HEK293T (cell line): ENCODE measurements at regions not wholly inside any gene's neighbourhood (a gene's known extent, or its start where the extent isn't known, plus 50 kb on each side); places are given as distances from the start of the nearest gene placed in this dataset.

Experiments
- CTCF ChIA-PET: fragments of 350-600 bp; formaldehyde crosslinking; extraction: SDS; loops from one replicate; lab custom pipeline; 2021; ENCODE audit warnings: antibody characterized with exemption, inconsistent platforms; lab: Yijun Ruan, JAX
- POLR2A ChIA-PET: fragments of 350-600 bp; formaldehyde crosslinking; extraction: SDS; loops from one replicate; lab custom pipeline; 2020; ENCODE audit warnings: antibody characterized with exemption, inconsistent platforms; lab: Yijun Ruan, JAX
- DNase-seq: peaks from one replicate; pipeline ENCODE4 v3.0.0; 2012; ENCODE audit warnings: mixed read lengths; ENCODE audit errors: extremely low spot score
- ARNT ChIP-seq: fragments of 450-650 bp; IDR thresholded peaks from 2 replicates; pipeline ENCODE4 v1.6.1; 2017; ENCODE audit warnings: mild to moderate bottlenecking
- BHLHE40 ChIP-seq: fragments of 450-650 bp; IDR thresholded peaks from 2 replicates; pipeline ENCODE4 v1.6.1; 2016; ENCODE audit warnings: mild to moderate bottlenecking, moderate library complexity, borderline replicate concordance
- CTBP1 ChIP-seq: fragments of 450-650 bp; IDR thresholded peaks from 2 replicates; pipeline ENCODE4 v1.6.1; 2016; ENCODE audit warnings: borderline replicate concordance
- ELF4 ChIP-seq: fragments of 450-650 bp; IDR thresholded peaks from 2 replicates; pipeline ENCODE4 v1.6.1; 2017; ENCODE audit warnings: antibody characterized with exemption
- FOXA1 ChIP-seq: fragments of 450-650 bp; IDR thresholded peaks from 2 replicates; pipeline ENCODE4 v1.6.1; 2016; ENCODE audit warnings: mild to moderate bottlenecking
- FOXK2 ChIP-seq: fragments of 450-650 bp; IDR thresholded peaks from 2 replicates; pipeline ENCODE4 v1.6.1; 2016; ENCODE audit warnings: mild to moderate bottlenecking
- FOXM1 ChIP-seq: fragments of 450-650 bp; IDR thresholded peaks from 2 replicates; pipeline ENCODE4 v1.6.1; 2017; ENCODE audit warnings: mild to moderate bottlenecking, borderline replicate concordance
- HDGF ChIP-seq: fragments of 450-650 bp; IDR thresholded peaks from 2 replicates; pipeline ENCODE4 v1.6.1; 2017; ENCODE audit warnings: antibody characterized with exemption, borderline replicate concordance
- L3MBTL2 ChIP-seq: fragments of 450-650 bp; conservative IDR thresholded peaks from 2 replicates; pipeline ENCODE4 v1.6.1; 2016; ENCODE audit warnings: mild to moderate bottlenecking
- LEF1 ChIP-seq: fragments of 450-650 bp; IDR thresholded peaks from 2 replicates; pipeline ENCODE4 v1.6.1; 2017; ENCODE audit warnings: mild to moderate bottlenecking, borderline replicate concordance
- NFRKB ChIP-seq: fragments of 450-650 bp; IDR thresholded peaks from 2 replicates; pipeline ENCODE4 v1.6.1; 2016; ENCODE audit warnings: mild to moderate bottlenecking, moderate library complexity
- SP1 ChIP-seq: fragments of 450-650 bp; IDR thresholded peaks from 2 replicates; pipeline ENCODE4 v1.6.1; 2017
- SUZ12 ChIP-seq: fragments of 450-650 bp; IDR thresholded peaks from 2 replicates; pipeline ENCODE4 v1.6.1; 2016; ENCODE audit warnings: mild to moderate bottlenecking
- TARDBP ChIP-seq: fragments of 450-650 bp; IDR thresholded peaks from 2 replicates; pipeline ENCODE4 v1.6.1; 2016
- ZNF384 ChIP-seq: fragments of 450-650 bp; IDR thresholded peaks from 2 replicates; pipeline ENCODE4 v1.6.1; 2016
- TF ChIP-seq, protein P1 (sequence below): fragments of 450-650 bp; IDR thresholded peaks from 2 replicates; pipeline ENCODE4 v1.6.1; 2016

DNA sequence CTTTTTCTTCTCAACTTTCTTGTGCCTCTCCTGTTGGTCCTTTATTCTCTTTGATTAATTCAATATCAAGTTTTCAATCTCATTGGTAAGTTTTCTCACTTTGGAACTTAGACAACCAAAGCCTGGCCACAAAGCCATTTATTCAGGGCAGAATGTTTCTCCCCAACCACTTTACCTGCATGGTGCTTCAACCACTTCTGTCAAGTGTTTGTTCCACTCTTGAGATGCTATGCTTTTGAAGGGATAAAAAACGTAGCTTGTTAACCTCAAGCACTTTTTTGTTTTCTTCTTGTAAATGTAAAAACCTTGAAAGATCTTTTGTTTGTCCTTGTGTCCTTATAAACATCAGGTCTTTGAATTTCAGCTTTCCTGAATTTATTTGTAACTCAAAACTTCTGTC, 966.7 kb downstream of the MAT2B start:
- ChIA-PET POLR2A (no interaction called here), CTCF (interaction anchor here (1.1 kb wide), 1 partner anchor 32 kb away, joined by 4 read pairs; no protein-coding TSS in a partner anchor)
- TF ChIP-seq, protein P1, sequence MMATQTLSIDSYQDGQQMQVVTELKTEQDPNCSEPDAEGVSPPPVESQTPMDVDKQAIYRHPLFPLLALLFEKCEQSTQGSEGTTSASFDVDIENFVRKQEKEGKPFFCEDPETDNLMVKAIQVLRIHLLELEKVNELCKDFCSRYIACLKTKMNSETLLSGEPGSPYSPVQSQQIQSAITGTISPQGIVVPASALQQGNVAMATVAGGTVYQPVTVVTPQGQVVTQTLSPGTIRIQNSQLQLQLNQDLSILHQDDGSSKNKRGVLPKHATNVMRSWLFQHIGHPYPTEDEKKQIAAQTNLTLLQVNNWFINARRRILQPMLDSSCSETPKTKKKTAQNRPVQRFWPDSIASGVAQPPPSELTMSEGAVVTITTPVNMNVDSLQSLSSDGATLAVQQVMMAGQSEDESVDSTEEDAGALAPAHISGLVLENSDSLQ: no peak
- no peak for TF ChIP-seq FOXK2
- no peak for TF ChIP-seq NFRKB
- TF ChIP-seq TARDBP: no peak
- no peak for TF ChIP-seq CTBP1
- TF ChIP-seq ZNF384: no peak
- TF ChIP-seq ARNT: no peak
- no peak for TF ChIP-seq FOXA1
- no peak for TF ChIP-seq FOXM1
- TF ChIP-seq HDGF: no peak
- TF ChIP-seq BHLHE40: no peak
- no peak for TF ChIP-seq L3MBTL2

DNA sequence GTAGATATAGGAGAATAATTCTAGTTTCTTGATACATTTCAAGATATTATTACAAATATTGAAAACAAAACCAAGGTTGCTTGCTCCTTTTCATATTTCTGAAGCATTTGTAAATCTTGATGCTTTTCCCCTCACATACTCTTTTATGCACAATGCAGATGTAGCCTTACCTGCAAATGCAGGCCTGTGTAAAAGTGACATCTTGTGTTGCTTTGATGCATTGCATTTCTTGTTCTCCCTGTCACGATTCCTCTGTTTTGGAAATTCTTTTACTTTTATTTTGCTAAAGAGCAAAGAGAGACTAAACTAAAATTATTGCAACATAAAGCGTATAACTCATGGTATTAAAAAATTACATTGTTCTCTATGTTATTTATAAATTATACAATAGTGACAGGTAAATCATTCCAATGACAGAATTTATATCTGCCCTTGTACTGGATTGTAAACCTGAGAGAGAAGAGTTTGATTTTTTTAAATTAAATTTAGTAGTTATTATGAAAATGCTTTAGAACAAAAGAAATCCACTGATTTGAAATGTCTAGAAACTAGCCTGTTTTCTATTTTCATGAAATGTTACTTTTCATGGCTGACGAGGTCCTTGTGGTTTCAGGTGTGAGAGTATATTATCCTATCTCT, 970.0 kb downstream of the MAT2B start:
- ChIA-PET POLR2A (no interaction called here), CTCF (interaction anchor here (1.5 kb wide), 1 partner anchor 463 kb away, joined by 3 read pairs; no protein-coding TSS in a partner anchor)
- DNase-seq: peak; percentile 43
- no peak for TF ChIP-seq ARNT
- no peak for TF ChIP-seq BHLHE40

More for the DNA sequence above, 966.7 kb downstream of the MAT2B start:
- no peak for DNase-seq

GRCh38 chr5:164481270-164481669, 975.9 kb downstream of the MAT2B start:
- TF ChIP-seq ELF4: no peak
- no peak for TF ChIP-seq TARDBP
- no peak for TF ChIP-seq SUZ12
- no peak for TF ChIP-seq FOXA1
- no peak for DNase-seq
- ChIA-PET CTCF (no interaction called here), POLR2A (no interaction called here)

DNA sequence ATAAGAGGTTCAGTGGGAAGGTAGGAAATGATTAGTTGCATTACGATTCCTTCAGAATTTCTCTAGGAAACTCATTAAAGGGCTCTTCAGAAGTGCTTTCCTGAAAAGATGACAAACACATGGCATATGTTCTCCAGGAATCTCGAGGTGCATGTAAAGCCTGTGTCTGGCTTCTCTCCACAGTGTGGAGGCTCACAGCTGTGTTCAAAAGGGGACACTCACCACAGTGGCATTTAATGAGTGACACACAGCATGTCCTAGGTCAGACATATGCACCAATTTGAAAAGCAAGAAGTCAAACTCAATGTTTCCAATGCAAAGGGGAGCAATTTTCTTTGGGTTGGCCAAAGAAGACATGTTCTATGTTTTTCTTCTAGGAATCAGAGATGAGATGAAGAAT, 976.9 kb downstream of the MAT2B start:
- no peak for TF ChIP-seq FOXA1
- no peak for TF ChIP-seq ZNF384
- no peak for TF ChIP-seq FOXM1
- no peak for TF ChIP-seq LEF1
- TF ChIP-seq SP1: no peak
- no peak for TF ChIP-seq HDGF
- no peak for TF ChIP-seq CTBP1
- TF ChIP-seq FOXK2: no peak
- no peak for TF ChIP-seq ELF4
- no peak for TF ChIP-seq L3MBTL2
- no peak for TF ChIP-seq BHLHE40
- no peak for TF ChIP-seq SUZ12
- TF ChIP-seq, protein P1: no peak
- TF ChIP-seq NFRKB: no peak
- ChIA-PET CTCF (no interaction called here), POLR2A (no interaction called here)
- no peak for DNase-seq

- POLR2A ChIA-PET: no interaction called here
- DNase-seq: no peak
- CTCF ChIA-PET: interaction anchor here (0.7 kb wide), 1 partner anchor 176 kb away, joined by 3 read pairs; no protein-coding TSS in a partner anchor
- no peak for TF ChIP-seq ZNF384
- TF ChIP-seq BHLHE40: no peak
- TF ChIP-seq HDGF: no peak
- TF ChIP-seq FOXK2: no peak
- TF ChIP-seq FOXA1: no peak
- TF ChIP-seq NFRKB: no peak
- TF ChIP-seq ELF4: no peak
Measured at GRCh38 chr5:164484948-164485347, 979.5 kb downstream of the MAT2B start.

DNA sequence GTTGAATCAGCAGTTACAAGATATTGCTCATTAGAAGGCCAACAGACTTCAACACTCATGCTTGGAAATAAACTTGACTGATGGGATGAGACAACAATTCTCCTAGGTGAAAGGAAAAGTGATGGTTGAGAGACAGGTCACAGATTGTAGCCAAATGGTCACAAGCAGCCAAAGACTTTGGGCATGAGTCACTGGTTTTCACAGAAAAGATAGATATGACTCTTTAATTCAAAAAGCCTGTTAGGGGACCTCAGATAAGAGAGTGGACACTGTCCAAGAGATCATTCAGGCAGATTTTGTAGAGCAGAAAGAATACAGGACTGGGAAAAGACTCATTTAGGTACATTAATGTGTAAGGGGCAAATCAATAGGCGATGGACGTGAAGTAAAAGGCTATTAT, 982.5 kb downstream of the MAT2B start:
- DNase-seq: no peak
- POLR2A ChIA-PET: no interaction called here
- CTCF ChIA-PET: no interaction called here
- TF ChIP-seq TARDBP: no peak

DNA sequence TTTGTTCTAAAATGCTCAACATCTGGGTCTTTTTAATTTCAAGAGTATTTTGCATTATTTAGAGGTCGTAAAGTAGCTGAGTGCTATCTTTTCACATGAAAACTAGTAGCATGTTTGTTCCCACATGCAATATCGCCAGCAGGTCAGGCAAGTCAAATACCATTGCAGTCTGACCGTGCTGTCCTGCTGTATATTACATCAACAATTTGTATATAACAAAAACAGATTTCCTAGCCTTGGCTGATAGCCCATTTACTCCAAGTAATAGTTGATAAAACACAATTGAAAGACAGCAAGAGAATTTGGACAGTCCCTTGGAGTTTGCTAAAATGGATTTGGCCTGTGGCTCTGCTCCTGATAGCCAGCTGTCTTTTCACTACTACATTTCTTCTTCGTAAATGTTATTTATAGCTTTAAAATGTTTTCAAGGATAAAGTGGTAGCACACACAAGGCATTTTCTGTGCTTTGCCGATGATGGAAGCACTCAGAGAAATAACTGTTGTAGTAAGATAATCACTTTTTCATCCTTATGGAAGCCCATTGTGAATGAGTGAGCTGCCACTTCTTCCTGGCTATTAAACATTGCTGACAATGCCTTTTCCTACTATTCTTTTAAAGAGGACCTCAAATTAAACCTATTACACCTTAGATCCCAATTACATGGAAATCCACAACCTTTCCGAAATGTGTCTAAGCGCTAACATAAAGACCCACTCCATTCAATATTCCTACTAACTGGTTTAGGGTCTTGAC, 992.1 kb downstream of the MAT2B start:
- TF ChIP-seq FOXK2: no peak
- TF ChIP-seq FOXM1: no peak
- no peak for TF ChIP-seq L3MBTL2
- no peak for TF ChIP-seq ELF4
- no peak for TF ChIP-seq FOXA1
- no peak for TF ChIP-seq NFRKB
- no peak for TF ChIP-seq SP1
- TF ChIP-seq ARNT: no peak
- no peak for TF ChIP-seq CTBP1
- no peak for TF ChIP-seq LEF1
- no peak for TF ChIP-seq SUZ12
- no peak for TF ChIP-seq BHLHE40
- no peak for TF ChIP-seq ZNF384
- TF ChIP-seq HDGF: no peak
- ChIA-PET POLR2A (no interaction called here), CTCF (interaction anchor here (0.8 kb wide), 1 partner anchor 485 kb away, joined by 3 read pairs; no protein-coding TSS in a partner anchor)
- DNase-seq: no peak
